HK-2 (cell line): ENCODE measurements at regions not wholly inside any gene's neighbourhood (a gene's known extent, or its start where the extent isn't known, plus 50 kb on each side); places are given as distances from the start of the nearest gene placed in this dataset.
"Not testable (repeated sequence)": the region's sequence is repeated elsewhere in the genome, so short reads cannot be mapped to it uniquely, and the experiment has no call there.

ENCODE experiments used
- DNase-seq: peaks from one replicate; pipeline ENCODE4 v3.0.0-alpha.2; 2018; ENCODE audit not compliant: unreplicated experiment

DNA sequence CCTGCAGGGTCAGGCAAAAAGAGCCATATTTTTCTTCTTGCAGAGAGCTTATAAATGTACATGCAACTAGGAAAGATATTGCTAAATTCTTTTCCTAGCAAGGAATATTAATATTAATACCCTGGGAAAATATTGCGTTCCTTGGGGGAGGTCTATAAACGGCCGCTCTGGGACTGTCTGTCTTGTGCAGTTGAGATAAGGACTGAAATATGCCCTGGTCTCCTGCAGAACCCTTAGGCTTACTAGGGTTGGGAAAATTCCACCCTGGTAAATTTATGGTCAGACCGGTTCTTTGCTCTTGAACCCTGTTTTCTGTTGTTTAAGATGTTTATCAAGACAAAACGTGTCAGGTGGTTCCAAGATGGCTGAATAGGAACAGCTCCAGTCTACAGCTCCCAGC, 121.3 kb upstream of the CARMIL1 start:
- no peak for DNase-seq

DNA sequence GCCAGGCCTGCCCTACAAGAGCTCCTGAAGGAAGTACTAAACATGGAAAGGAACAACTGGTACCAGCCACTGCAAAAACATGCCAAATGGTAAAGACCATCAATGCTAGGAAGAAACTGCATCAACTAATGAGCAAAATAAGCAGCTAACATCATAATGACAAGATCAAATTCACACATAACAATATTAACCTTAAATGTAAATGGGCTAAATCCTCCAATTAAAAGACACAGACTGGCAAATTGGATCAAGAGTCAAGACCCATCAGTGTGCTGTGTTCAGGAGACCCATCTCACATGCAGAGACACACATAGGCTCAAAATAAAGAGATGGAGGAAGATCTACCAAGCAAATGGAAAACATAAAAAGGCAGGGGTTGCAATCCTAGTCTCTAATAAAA, 119.0 kb upstream of the CARMIL1 start:
- DNase-seq = not testable (repeated sequence)

DNA sequence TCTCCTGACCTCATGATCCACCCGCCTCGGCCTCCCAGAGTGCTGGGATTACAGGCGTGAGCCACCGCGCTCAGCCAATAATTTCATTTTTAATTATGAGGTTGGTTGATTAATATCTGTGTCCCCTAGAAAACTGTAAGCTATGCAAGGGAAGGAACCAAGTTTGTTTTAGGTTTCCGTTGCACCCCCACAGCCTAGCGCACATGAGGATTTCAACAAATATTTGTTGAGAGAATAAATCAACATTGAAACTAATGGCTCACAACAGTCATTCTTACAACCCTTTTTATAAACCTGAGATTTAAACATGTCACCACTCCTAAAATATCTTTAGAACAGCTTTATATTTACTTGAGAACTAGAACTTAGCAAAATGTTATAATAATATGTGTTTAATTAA, 114.0 kb upstream of the CARMIL1 start:
- no peak for DNase-seq

DNA sequence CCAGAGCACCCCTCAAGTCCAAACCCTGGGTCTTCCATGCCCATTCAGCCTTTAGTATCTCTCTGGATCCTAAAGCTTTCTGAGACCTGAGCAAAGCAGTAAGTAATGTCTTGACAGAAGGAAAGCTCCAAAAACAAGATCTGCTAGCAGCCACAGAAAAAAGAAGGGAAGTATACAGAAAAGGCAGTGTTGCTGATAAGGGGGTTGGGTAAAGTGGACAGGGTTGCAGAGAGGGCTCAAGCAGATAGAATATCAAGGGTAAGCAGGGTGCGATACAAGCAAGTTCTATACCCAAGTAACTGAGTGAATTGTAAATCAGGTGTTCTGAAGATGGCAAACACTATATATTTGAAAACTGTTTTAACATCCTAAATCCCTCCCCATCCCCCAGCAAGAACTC, 113.4 kb upstream of the CARMIL1 start:
- DNase-seq = no peak

DNA sequence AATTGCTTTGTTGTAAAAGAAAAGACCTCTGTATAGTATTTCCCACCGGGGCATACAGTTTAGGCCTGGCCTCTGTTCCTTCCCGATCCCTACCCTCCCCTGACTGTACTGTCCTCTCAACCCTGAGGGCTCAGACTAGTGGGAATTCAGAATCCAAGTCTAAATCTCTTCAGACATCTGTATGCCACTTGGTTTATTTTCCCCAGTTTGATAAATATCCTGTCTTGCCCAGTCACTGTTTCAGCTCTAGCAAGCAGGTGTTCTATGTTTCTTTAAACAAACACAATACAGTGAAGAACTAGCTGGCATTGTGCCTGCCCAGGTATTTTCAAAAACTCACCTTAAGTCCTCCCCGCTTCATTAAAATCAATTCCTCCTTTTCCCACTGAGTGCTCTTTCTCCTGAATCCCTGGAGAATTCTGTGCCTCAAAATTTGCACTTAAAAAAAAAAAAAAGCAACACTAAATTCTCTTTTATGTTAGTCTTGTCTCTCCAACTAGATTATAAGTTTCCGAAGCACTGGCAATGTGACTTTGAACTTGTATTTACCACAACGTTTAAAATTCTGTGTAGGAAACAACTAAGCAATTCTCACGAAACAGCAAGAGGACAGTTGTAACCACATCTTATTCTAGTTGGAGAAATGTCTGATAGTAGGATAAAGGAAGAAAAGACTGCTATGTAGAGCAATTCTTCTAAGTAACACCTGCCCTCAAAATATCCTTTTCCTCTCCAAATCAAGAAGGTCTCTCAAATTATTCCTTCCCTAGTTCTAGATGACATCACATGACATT, 112.0 kb upstream of the CARMIL1 start:
- no peak for DNase-seq

DNA sequence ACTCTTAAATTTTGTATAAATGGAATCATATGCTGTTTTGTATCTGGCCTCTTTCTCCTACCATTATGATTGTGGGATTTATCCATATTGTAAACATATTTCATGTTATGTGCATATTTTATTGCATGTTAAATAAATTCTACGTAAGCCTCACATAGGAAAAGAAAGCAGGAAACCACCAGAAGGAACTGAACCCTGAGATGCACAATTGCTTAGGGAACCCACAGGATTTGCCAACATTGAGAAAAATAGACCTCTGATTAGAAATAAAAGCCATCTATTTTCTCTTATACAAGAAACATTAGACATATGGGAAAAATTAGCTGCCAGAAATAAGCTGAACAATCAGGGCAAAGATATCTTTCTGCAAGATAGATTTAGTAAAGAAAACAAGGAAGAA, 111.2 kb upstream of the CARMIL1 start:
- no peak for DNase-seq

DNA sequence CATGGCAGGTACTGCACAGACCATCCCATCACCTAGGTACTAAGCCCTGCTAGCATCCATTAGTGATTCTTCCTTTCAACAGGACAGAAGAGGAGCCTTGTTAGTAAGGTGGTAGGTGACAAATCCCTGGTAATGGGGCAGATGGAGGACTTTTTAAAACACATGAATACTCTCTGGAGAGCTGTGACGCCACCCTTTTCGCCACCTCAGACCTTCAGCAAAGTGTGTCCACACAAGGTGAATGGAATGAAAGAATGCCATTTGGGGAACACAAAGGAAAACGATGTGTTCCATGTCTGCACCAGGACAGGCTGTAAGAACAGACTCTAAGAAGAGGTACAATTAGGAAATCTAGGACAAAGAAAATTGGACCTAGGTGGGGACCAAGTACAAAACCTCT, 110.5 kb upstream of the CARMIL1 start:
- no peak for DNase-seq

DNA sequence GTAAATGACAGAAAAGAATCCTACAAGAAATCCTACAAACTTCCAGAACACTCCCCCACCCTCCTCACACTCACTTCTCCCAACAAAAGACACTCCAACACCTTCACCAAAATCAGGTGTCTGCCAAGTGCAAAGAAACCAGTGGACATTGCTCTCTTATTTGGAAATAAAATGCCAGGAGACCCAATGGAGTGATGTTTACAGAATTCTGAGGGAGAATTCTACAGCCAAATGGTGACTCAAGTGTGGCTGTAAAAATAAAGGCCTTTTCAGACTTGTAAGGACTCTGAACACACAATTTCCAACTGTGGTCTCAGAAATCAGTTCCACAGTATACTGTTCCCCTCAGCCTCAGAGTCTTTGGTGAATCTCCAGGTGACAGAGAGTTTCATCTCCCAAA, 109.6 kb upstream of the CARMIL1 start:
- no peak for DNase-seq

DNA sequence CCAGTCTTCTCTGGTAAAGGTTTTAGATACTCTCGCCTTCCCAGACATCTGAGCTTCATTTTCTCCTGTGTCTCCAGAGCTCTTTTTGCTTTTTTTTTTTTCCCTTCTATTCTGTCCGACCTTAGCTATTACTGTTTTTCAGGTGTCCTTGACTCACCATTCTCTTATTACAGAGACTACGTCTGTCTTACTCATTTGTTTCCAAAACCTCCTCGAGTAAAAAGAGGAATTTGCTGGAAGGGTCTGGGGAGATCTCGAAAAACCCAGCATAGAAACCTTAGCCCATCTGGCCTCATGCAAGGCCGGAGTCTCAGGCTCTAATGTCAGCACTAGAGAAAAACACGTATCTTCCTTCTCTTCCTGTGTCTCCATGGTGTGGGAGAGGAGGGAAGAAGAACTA, 109.2 kb upstream of the CARMIL1 start:
- no peak for DNase-seq

DNA sequence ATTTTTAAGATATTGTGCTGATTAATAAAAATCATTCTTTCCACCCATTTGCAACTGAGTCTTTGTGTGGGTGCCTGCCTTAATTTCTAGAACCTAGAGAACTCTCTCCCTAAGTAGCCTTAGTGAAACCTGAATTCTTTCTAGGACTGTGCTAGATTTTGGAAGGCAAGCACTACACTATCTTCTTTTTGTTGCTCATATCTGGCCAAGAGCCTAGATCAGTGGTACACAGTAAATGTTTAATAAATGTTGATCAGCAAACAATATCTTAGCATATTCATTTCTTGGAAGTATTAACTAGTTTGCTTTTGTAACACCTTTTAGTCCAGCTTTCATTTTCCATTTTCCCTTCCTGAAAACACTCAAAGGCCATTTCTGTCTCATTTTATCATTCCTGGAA, 108.5 kb upstream of the CARMIL1 start:
- no peak for DNase-seq

DNA sequence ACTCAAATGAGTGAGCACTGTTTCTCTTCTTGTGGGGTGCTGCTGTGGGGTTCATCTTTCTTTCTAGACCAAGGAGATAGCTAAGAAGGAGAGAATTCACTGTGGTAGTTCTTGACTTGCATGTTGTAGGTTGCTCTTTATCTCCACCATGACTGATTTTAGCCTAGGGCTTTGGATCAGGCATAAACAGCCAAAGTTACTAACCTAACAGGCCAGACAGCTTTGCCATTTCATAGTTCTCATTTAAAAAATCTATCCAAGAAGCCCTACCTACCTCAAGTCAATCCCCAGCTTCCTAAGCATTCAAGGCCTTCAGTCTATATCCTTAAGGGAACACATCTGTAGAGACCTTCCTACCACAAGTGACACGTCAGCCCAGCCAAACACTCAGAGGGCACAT, 107.9 kb upstream of the CARMIL1 start:
- DNase-seq = no peak

DNA sequence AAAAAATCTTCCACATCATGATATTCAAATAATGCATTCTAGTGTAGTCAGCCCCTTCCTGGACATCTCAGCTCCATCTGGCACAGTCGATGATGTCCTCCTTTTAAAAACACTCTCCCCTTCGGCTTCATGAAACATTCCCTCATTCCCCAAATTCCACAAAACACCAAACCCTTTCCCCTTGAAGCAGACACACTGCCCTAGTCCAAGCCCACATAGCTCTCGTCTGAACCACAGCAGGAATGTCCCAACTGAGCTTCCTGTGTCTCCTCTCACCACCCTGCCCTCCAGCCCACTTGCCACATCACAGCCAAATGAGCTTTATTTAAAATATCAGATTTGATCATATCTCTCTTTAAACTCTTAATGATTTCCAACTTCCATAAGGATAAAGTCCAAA, 106.4 kb upstream of the CARMIL1 start:
- DNase-seq = peak; percentile 25

DNA sequence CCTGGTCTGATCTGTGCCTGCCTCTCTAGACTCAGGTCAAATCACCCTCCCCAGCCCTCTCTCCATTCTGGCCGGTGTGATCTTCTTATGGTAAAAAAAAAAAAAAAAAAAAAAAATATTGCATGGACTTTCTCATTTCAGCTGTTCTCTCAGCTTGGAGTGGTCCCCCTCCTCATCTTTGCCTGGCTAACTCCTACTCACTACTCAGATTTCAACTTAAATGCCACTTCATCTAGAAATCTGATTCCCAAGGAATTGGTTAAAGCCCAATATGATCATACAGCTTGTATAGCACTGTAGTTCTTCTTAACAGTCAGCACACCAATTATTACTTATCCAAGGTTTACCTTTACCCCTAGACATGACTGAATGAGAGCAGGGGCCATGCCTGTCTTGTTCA, 105.9 kb upstream of the CARMIL1 start:
- no peak for DNase-seq

DNA sequence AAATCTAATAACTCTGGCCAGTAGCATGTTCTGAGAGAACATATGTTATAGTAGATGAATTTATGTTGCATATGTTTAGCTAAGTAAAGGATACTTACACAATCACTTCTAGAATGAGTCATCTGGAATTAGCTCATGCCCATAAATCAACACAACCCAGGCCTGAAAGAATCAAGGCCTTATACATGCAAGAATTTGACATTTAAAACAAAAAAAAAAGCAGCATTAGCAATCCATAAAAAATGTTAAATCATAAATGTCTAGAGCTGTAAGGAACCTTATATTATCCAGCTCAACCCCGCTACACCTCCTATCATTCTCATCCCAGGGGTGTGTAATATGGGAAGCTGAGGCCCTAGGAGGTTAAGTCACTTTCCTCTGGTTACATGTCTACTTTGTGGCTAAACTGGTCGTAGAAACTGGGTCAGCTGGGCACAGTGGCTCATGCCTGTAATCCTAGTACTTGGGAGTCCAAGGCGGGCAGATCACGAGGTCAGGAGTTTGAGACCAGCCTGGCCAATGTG, 105.2 kb upstream of the CARMIL1 start:
- peak; percentile 35 for DNase-seq

DNA sequence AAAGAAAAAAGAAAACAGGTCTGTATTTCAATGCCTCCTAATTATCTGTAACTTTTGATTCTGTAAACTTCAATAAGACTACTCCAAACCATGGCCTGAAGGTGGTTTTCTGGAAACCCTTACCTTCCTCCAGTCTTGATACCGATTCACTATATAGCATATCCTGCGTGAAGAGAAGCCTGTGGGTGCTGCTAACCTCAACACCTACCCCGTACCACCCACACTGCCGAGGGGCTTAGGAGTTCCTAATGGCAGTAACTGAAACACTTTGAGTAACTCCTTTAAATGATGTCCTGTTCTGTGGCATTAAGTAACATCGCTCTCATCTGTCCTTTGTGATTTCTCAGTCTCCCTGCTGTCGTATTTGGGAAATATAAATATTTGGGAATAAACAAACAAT, 104.5 kb upstream of the CARMIL1 start:
- DNase-seq = no peak

DNA sequence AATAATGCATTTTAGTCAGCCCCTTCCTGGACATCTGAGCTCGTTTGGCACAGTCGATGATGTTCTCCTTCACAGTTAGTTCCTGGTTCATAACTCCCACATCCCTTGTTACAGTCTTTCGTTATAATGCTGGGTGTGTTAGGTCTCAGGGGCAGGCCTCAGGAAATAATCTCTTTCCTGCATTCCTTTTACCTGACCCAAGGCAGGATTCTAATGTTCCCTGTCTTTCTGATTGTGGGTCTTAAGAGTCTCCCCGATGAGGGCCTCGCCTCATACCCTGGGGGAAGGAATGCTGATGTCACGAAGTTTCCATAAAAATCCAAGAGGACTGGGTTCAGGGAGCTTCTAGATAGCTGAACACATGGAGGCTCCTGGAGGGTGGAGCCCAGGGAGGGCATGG, 104.0 kb upstream of the CARMIL1 start:
- no peak for DNase-seq

DNA sequence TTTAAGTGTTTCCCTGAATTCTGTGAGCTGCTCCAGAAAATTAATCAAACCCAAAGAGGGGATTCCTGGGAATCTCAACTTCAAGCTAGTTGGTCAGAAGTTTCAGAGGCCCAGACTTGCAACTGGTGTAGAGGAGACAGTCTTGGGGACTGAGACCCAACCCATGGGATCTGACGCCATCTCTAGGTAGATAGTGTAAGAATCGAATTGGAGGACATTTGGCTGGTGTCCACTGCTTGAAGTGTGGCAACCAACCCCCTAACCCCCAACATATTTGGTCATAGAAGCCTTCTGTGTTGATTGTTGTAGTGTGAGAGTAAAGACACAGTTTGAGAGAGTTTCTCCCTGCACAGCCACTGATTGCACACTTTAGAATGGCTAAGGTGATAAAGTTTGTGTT, 103.5 kb upstream of the CARMIL1 start:
- no peak for DNase-seq

DNA sequence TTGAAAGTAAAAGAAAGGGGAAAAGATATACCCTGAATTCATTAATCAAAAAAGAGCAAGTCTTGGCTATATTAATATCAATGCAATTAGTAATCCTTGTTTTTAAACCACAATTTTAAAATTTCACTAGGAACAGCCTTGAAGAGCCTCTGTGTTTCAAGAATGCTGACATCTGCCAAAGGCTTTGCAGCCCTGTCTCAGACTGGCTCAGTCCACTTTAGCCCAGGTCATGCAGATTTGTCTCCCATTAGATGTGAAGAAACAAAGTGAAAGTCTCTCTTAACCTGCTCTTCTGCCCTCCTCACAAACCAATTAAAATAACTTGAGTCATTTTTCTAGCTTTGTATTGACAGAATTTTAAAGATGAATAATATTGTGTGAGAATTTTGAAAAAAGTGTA, 102.7 kb upstream of the CARMIL1 start:
- DNase-seq = no peak

DNA sequence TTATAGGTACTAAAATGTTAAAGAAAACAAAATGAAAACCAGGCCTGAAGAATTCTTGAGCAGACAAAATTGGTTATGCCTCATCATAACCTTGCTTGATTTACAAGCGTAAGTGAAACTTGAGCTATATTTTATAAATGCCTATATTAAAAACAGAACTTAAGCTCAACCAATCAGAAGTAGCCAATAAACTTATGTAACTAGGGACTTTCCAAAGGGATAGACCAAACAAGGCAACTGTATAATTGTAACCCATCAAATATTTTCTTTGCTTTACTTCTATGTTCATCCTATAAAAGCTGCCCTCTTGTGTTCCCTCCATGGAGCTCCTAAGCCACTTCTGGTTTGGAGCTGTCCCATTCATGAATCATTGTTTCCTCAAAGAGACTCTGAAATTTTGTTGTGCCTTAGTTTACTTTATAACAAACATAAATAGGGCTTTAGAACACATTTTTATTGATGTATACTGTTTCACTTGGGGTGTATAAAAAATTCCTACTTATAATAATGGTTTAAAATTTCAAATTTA, 101.6 kb upstream of the CARMIL1 start:
- no peak for DNase-seq

DNA sequence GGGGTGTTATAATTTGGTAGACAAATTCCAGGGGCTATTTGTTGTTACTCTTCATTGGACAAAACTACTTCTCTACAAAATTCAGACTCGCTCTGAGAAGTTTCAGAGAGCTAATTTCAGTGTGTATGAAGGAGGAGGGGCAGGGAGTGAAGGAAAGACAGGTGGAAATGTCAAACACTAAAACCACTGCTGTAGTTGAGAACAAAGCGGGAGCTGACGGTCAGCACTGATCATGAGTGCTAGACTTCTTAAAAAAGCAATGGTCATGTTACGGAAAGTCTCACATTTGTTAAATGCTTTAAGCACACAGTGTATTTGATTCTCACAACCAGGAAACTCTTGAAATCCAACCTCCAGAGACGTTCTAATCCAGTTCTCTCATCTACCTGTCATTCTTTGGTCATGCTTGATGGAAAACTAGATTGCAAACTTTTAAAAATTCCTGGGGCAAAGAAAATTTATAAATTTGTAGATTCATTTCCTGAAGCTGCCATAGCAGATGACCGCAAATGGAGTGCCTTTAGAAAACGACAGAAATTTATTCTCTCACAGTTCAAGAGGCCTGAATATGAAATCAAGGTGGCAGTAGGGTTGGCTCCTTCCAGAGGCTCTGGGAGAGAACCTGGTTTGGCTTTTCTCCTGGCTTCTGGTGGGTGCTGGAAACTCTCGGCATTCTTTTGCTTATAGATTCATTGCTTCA, 100.7 kb upstream of the CARMIL1 start:
- no peak for DNase-seq

DNA sequence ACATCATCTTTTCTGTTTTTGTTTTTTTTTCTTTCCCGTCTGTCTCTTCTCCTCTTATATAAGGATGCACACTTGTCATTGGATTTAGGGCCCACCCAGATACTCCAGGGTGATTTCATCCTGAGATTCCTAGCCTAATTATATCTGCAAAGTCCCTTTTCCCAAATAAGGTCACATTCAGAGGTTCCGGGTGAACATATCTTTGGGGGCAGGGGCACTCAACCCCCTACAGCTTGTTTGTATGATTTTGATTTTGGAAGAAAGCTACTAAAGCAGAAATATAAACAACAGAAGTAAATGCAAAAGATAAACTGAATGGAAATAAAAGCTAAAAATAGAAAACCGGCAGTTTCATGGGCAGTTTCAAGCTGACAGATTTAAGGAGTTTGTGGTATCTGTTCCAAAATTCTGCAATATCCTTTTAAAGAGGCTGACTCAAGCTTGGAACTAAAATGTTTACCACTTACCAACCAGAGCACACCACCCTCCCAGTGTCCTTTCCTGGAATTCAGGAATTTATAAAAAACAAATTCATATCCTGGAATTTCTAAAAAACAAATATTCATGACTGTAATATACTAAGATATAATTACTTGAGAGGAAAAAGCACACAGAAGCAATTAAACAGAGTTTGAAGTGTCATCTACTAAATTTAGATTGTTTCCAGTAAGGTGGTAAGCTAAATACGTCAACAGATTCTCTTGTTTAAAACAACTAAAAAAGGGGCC, 100.0 kb upstream of the CARMIL1 start:
- DNase-seq = no peak

DNA sequence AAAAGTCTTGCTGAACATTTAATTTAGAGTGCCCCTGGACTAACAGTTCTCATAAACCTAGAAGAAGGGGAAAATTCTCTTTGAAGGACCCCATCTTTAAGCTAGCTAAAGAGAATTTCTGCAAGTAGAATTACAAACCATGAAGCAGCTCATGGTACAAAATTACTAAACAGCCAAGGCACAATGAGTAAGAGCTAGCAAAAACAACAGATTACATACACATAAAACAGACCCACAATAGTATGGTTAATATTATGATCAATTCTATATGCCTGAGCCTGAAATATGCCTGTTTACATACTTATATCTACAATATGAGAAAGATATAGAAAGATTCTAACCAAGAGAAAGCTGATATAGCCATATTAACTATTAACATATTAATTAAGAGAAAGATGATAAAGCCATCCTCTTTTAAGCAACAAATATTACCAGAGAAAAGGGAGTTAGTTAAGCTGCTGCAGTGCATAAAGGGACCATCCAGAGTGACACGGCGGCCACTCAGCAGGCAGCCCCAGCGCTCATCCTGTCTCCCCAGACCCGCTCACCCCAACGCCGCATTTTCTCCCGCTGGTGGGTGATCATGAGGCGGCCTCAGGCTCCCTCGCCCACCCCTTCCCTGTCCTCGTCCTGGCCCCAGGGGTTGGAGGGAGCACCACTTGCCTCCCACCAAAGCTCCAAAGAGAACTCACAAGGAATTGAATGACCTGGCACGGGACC, 98.4 kb upstream of the CARMIL1 start:
- DNase-seq = no peak
